ENCODE measurements at regions not wholly inside any gene's neighbourhood (a gene's known extent, or its start where the extent isn't known, plus 50 kb on each side); places are given as distances from the start of the nearest gene placed in this dataset.
"Not testable (repeated sequence)": the region's sequence is repeated elsewhere in the genome, so short reads cannot be mapped to it uniquely, and the experiment has no call there.

GRCh38 chr12:115813256-115813655 lies 464.2 kb downstream of the MED13L start:
- H3K36me3 ChIP-seq (ENCODE audit: insufficient read depth, low read length), result no peaks in the 10 kb centered on the region
- no peaks in the 10 kb centered on the region for H3K4me1 ChIP-seq (ENCODE audit: insufficient read depth, low read length)
- H3K9ac ChIP-seq (ENCODE audit: low read depth, low read length), result no peak overlapping the region
- no peaks in the 10 kb centered on the region for H3K9me3 ChIP-seq (ENCODE audit: control insufficient read depth, insufficient read depth, low read length)

GRCh38 chr12:115811929-115812328 lies 465.6 kb downstream of the MED13L start:
- Histone ChIP-seq H3K4me1 (ENCODE audit: insufficient read depth, low read length) (no peaks in the 10 kb centered on the region), H3K9ac (ENCODE audit: low read depth, low read length) (no peak overlapping the region), H3K36me3 (ENCODE audit: insufficient read depth, low read length) (no peaks in the 10 kb centered on the region), H3K9me3 (ENCODE audit: control insufficient read depth, insufficient read depth, low read length) (no peaks in the 10 kb centered on the region)

- H3K9ac ChIP-seq (ENCODE audit: low read depth, low read length), result no peak overlapping the region
- no peaks in the 10 kb centered on the region for H3K9me3 ChIP-seq (ENCODE audit: control insufficient read depth, insufficient read depth, low read length)
- H3K36me3 ChIP-seq (ENCODE audit: insufficient read depth, low read length), result no peaks in the 10 kb centered on the region
- H3K4me1 ChIP-seq (ENCODE audit: insufficient read depth, low read length), result no peaks in the 10 kb centered on the region
These were observed 466.4 kb downstream of the MED13L start for GRCh38 chr12:115811045-115811444.

- H3K9ac ChIP-seq (ENCODE audit: low read depth, low read length), result no peak overlapping the region
- H3K9me3 ChIP-seq (ENCODE audit: control insufficient read depth, insufficient read depth, low read length), result no peaks in the 10 kb centered on the region
- H3K4me1 ChIP-seq (ENCODE audit: insufficient read depth, low read length), result no peaks in the 10 kb centered on the region
- no peaks in the 10 kb centered on the region for H3K36me3 ChIP-seq (ENCODE audit: insufficient read depth, low read length)
These were observed 467.2 kb downstream of the MED13L start for GRCh38 chr12:115810122-115810901.

GRCh38 chr12:115806000-115806399 lies 471.5 kb downstream of the MED13L start:
- no peaks in the 10 kb centered on the region for H3K4me1 ChIP-seq (ENCODE audit: insufficient read depth, low read length)

GRCh38 chr12:115802767-115803166 lies 474.7 kb downstream of the MED13L start:
- Histone ChIP-seq H3K36me3 (ENCODE audit: insufficient read depth, low read length) (no peaks in the 10 kb centered on the region), H3K9ac (ENCODE audit: low read depth, low read length) (no peak overlapping the region), H3K4me1 (ENCODE audit: insufficient read depth, low read length) (no peaks in the 10 kb centered on the region), H3K9me3 (ENCODE audit: control insufficient read depth, insufficient read depth, low read length) (no peaks in the 10 kb centered on the region)

More at GRCh38 chr12:115806000-115806399, 471.5 kb downstream of the MED13L start:
- H3K36me3 ChIP-seq (ENCODE audit: insufficient read depth, low read length), result no peaks in the 10 kb centered on the region
- no peaks in the 10 kb centered on the region for H3K9me3 ChIP-seq (ENCODE audit: control insufficient read depth, insufficient read depth, low read length)
- no peak overlapping the region for H3K9ac ChIP-seq (ENCODE audit: low read depth, low read length)

GRCh38 chr12:115801871-115802270 lies 475.6 kb downstream of the MED13L start:
- Histone ChIP-seq H3K9ac (ENCODE audit: low read depth, low read length) (no peak overlapping the region), H3K4me1 (ENCODE audit: insufficient read depth, low read length) (no peaks in the 10 kb centered on the region), H3K36me3 (ENCODE audit: insufficient read depth, low read length) (no peaks in the 10 kb centered on the region), H3K9me3 (ENCODE audit: control insufficient read depth, insufficient read depth, low read length) (no peaks in the 10 kb centered on the region)

GRCh38 chr12:115799610-115800009 lies 477.9 kb downstream of the MED13L start:
- Histone ChIP-seq H3K4me1 (ENCODE audit: insufficient read depth, low read length) (no peaks in the 10 kb centered on the region), H3K36me3 (ENCODE audit: insufficient read depth, low read length) (no peaks in the 10 kb centered on the region), H3K9ac (ENCODE audit: low read depth, low read length) (no peak overlapping the region), H3K9me3 (ENCODE audit: control insufficient read depth, insufficient read depth, low read length) (no peaks in the 10 kb centered on the region)

GRCh38 chr12:115798309-115798917 lies 479.1 kb downstream of the MED13L start:
- no peak overlapping the region for H3K9ac ChIP-seq (ENCODE audit: low read depth, low read length)
- H3K4me1 ChIP-seq (ENCODE audit: insufficient read depth, low read length), result no peaks in the 10 kb centered on the region
- H3K9me3 ChIP-seq (ENCODE audit: control insufficient read depth, insufficient read depth, low read length), result no peaks in the 10 kb centered on the region
- H3K36me3 ChIP-seq (ENCODE audit: insufficient read depth, low read length), result no peaks in the 10 kb centered on the region

- H3K36me3 ChIP-seq (ENCODE audit: insufficient read depth, low read length), result no peaks in the 10 kb centered on the region
- no peaks in the 10 kb centered on the region for H3K9me3 ChIP-seq (ENCODE audit: control insufficient read depth, insufficient read depth, low read length)
- H3K9ac ChIP-seq (ENCODE audit: low read depth, low read length), result no peak overlapping the region
- no peaks in the 10 kb centered on the region for H3K4me1 ChIP-seq (ENCODE audit: insufficient read depth, low read length)
These were observed 482.8 kb downstream of the MED13L start for GRCh38 chr12:115794659-115795081.

GRCh38 chr12:115791331-115791730 lies 486.2 kb downstream of the MED13L start:
- H3K4me1 ChIP-seq (ENCODE audit: insufficient read depth, low read length), result no peaks in the 10 kb centered on the region
- no peaks in the 10 kb centered on the region for H3K9me3 ChIP-seq (ENCODE audit: control insufficient read depth, insufficient read depth, low read length)
- no peak overlapping the region for H3K9ac ChIP-seq (ENCODE audit: low read depth, low read length)
- no peaks in the 10 kb centered on the region for H3K36me3 ChIP-seq (ENCODE audit: insufficient read depth, low read length)

- no peaks in the 10 kb centered on the region for H3K9me3 ChIP-seq (ENCODE audit: control insufficient read depth, insufficient read depth, low read length)
- H3K36me3 ChIP-seq (ENCODE audit: insufficient read depth, low read length), result no peaks in the 10 kb centered on the region
- no peak overlapping the region for H3K9ac ChIP-seq (ENCODE audit: low read depth, low read length)
- no peaks in the 10 kb centered on the region for H3K4me1 ChIP-seq (ENCODE audit: insufficient read depth, low read length)
These were observed 487.0 kb downstream of the MED13L start for GRCh38 chr12:115790526-115790925.

- H3K9ac ChIP-seq (ENCODE audit: low read depth, low read length); H3K9me3 ChIP-seq (ENCODE audit: control insufficient read depth, insufficient read depth, low read length); H3K36me3 ChIP-seq (ENCODE audit: insufficient read depth, low read length); H3K4me1 ChIP-seq (ENCODE audit: insufficient read depth, low read length): not testable (repeated sequence)
These were observed 491.0 kb downstream of the MED13L start for GRCh38 chr12:115786490-115786889.

GRCh38 chr12:115785548-115785947 lies 491.9 kb downstream of the MED13L start:
- Histone ChIP-seq H3K9ac (ENCODE audit: low read depth, low read length) (no peak overlapping the region), H3K36me3 (ENCODE audit: insufficient read depth, low read length) (no peaks in the 10 kb centered on the region), H3K9me3 (ENCODE audit: control insufficient read depth, insufficient read depth, low read length) (no peaks in the 10 kb centered on the region), H3K4me1 (ENCODE audit: insufficient read depth, low read length) (no peaks in the 10 kb centered on the region)

GRCh38 chr12:115776399-115776798 lies 501.1 kb downstream of the MED13L start:
- Histone ChIP-seq H3K36me3 (ENCODE audit: insufficient read depth, low read length) (no peaks in the 10 kb centered on the region), H3K9me3 (ENCODE audit: control insufficient read depth, insufficient read depth, low read length) (no peaks in the 10 kb centered on the region), H3K4me1 (ENCODE audit: insufficient read depth, low read length) (no peaks in the 10 kb centered on the region), H3K9ac (ENCODE audit: low read depth, low read length) (no peak overlapping the region)

All from ES-I3 (cell line).